Adipocyte (in vitro differentiated cells): ENCODE measurements at regions not wholly inside any gene's neighbourhood (a gene's known extent, or its start where the extent isn't known, plus 50 kb on each side); places are given as distances from the start of the nearest gene placed in this dataset.

Source experiments
- DNase-seq: peaks from one replicate; pipeline ENCODE4 v3.0.0-alpha.2; 2015; ENCODE audit warnings: low read depth
- H3K27me3 ChIP-seq: replicated peaks from 2 replicates; pipeline ENCODE4 v1.7.0; 2013; ENCODE audit warnings: mild to moderate bottlenecking, low read length, moderate library complexity; ENCODE audit not compliant: control insufficient read depth, insufficient read depth
- H3K36me3 ChIP-seq: 2 replicates; pipeline ENCODE4 v1.7.0; 2013; ENCODE audit warnings: low read length, mild to moderate bottlenecking, moderate library complexity; ENCODE audit not compliant: control insufficient read depth, insufficient read depth, severe bottlenecking
- H3K4me1 ChIP-seq: 2 replicates; pipeline ENCODE4 v1.7.0; 2013; ENCODE audit warnings: mild to moderate bottlenecking, low read length, moderate library complexity; ENCODE audit not compliant: control insufficient read depth, insufficient read depth
- H3K4me3 ChIP-seq: 2 replicates; pipeline ENCODE4 v1.7.0; 2013; ENCODE audit warnings: mild to moderate bottlenecking, low read length, moderate library complexity
- H3K9ac ChIP-seq: 2 replicates; pipeline ENCODE4 v1.7.0; 2013; ENCODE audit warnings: mild to moderate bottlenecking, low read length, moderate library complexity
- H3K9me3 ChIP-seq: 2 replicates; pipeline ENCODE4 v1.7.0; 2013; ENCODE audit warnings: mild to moderate bottlenecking, low read length, moderate library complexity; ENCODE audit not compliant: control insufficient read depth

GRCh38 chr10:4543938-4544533, 282.0 kb upstream of the AKR1E2 start:
- peaks cover 34% of the 10 kb centered on the region for H3K4me1 ChIP-seq
- no peak for DNase-seq
- H3K9ac ChIP-seq, result peak overlapping the region; percentile 41
- no peaks in the 10 kb centered on the region for H3K36me3 ChIP-seq
- H3K9me3 ChIP-seq, result no peaks in the 10 kb centered on the region
- no peaks in the 10 kb centered on the region for H3K27me3 ChIP-seq
- H3K4me3 ChIP-seq, result peak overlapping the region; percentile 62

- Histone ChIP-seq H3K36me3 (no peaks in the 10 kb centered on the region), H3K4me3 (no peak overlapping the region), H3K27me3 (no peaks in the 10 kb centered on the region), H3K9ac (peak overlapping the region; percentile 54), H3K4me1 (peaks cover 34% of the 10 kb centered on the region), H3K9me3 (peaks cover 4% of the 10 kb centered on the region)
- peak; percentile 68 for DNase-seq
Observed at GRCh38 chr10:4541292-4541691, 284.7 kb upstream of the AKR1E2 start.

DNA sequence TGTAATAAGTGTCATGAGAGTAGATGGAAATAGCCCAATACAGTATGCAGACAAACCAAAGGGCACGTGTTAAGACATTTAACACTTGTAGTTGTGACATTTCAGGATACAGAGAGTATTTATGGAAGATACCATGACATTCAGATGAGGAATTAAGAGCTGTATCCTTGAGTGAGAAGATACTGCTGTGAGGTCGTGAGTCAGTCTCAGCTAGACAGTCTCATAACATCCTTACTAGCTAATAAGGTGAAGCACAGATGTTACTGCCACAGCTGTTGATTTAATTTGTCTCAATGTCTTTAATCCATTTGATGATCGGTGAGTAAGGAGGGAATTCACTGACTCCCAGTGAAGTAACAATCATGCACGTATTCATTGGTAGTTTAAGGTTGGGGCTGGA, 288.0 kb upstream of the AKR1E2 start:
- Histone ChIP-seq H3K9ac (no peak overlapping the region), H3K9me3 (peaks cover 4% of the 10 kb centered on the region), H3K4me3 (no peak overlapping the region), H3K4me1 (peaks cover 32% of the 10 kb centered on the region), H3K27me3 (no peaks in the 10 kb centered on the region), H3K36me3 (no peaks in the 10 kb centered on the region)
- no peak for DNase-seq

GRCh38 chr10:4535521-4535920, 290.5 kb upstream of the AKR1E2 start:
- no peak for DNase-seq
- Histone ChIP-seq H3K9me3 (peaks cover 4% of the 10 kb centered on the region), H3K4me3 (no peak overlapping the region), H3K36me3 (no peaks in the 10 kb centered on the region), H3K9ac (no peak overlapping the region), H3K27me3 (no peaks in the 10 kb centered on the region), H3K4me1 (peaks cover 33% of the 10 kb centered on the region)

DNA sequence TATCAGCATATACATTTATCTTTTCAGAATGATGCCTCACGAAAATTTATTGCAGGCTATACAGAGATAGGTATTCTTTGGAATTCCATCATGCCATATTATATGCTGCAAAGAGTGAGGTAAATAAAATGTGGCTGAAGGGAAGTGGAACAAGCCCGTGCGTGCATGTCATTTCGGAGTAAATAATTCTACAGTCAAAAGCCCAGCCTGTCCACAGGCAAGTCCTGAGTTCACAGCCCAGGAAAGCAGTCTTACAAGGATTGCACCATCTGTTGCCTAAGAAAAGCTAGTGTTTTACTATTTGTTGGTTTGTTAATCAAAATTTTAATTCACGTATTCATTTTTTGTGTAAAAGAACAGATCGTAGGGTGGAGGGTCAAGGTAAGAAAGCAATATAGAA, 292.4 kb upstream of the AKR1E2 start:
- Histone ChIP-seq H3K27me3 (no peaks in the 10 kb centered on the region), H3K4me3 (peak overlapping the region; percentile 73), H3K9ac (peak overlapping the region; percentile 87), H3K9me3 (peaks cover 4% of the 10 kb centered on the region), H3K36me3 (no peaks in the 10 kb centered on the region), H3K4me1 (peaks cover 30% of the 10 kb centered on the region)
- DNase-seq, result peak; percentile 38

GRCh38 chr10:4532976-4533375, 293.0 kb upstream of the AKR1E2 start:
- Histone ChIP-seq H3K4me3 (peak overlapping the region; percentile 73), H3K36me3 (no peaks in the 10 kb centered on the region), H3K9me3 (peaks cover 4% of the 10 kb centered on the region), H3K27me3 (no peaks in the 10 kb centered on the region), H3K4me1 (peaks cover 35% of the 10 kb centered on the region), H3K9ac (peak overlapping the region; percentile 87)
- DNase-seq, result peak; percentile 55

- no peaks in the 10 kb centered on the region for H3K36me3 ChIP-seq
- peak overlapping the region; percentile 73 for H3K4me3 ChIP-seq
- H3K9me3 ChIP-seq, result peaks cover under 1% of the 10 kb centered on the region
- DNase-seq, result peak; percentile 85
- H3K27me3 ChIP-seq, result no peaks in the 10 kb centered on the region
- H3K4me1 ChIP-seq, result peaks cover 40% of the 10 kb centered on the region
- H3K9ac ChIP-seq, result peak overlapping the region; percentile 87
Observed at GRCh38 chr10:4532467-4532866, 293.5 kb upstream of the AKR1E2 start.

DNA sequence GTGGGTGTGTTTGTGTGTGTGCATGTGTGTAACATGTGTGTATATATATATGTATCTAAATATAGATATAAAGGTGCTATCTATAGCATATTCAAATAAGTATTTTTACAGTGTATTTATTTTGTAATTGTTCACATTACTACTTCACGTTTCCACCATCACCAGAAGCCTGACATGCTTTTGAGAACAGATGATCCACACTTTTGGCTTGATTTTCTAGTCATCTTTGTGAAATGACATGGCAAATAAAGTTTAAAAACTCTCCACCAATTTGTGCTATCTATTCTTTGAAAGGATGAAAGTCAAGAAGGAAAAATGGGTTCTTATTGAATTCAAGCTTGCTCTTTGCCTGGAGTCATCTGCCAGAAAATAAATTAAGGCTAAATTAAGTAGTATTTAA, 294.0 kb upstream of the AKR1E2 start:
- Histone ChIP-seq H3K36me3 (no peaks in the 10 kb centered on the region), H3K9ac (peak overlapping the region; percentile 87), H3K4me1 (peaks cover 44% of the 10 kb centered on the region), H3K9me3 (no peaks in the 10 kb centered on the region), H3K4me3 (no peak overlapping the region), H3K27me3 (no peaks in the 10 kb centered on the region)
- DNase-seq, result peak; percentile 8

GRCh38 chr10:4529266-4529665, 296.7 kb upstream of the AKR1E2 start:
- Histone ChIP-seq H3K4me1 (peaks cover 62% of the 10 kb centered on the region), H3K4me3 (no peak overlapping the region), H3K9me3 (no peaks in the 10 kb centered on the region), H3K27me3 (no peaks in the 10 kb centered on the region), H3K36me3 (no peaks in the 10 kb centered on the region), H3K9ac (no peak overlapping the region)
- no peak for DNase-seq

GRCh38 chr10:4527281-4527970, 298.6 kb upstream of the AKR1E2 start:
- Histone ChIP-seq H3K9me3 (no peaks in the 10 kb centered on the region), H3K9ac (peak overlapping the region; percentile 79), H3K36me3 (no peaks in the 10 kb centered on the region), H3K4me1 (peaks cover 45% of the 10 kb centered on the region), H3K27me3 (no peaks in the 10 kb centered on the region), H3K4me3 (peak overlapping the region; percentile 38)
- DNase-seq, result peak; percentile 25

- Histone ChIP-seq H3K27me3 (no peaks in the 10 kb centered on the region), H3K9me3 (no peaks in the 10 kb centered on the region), H3K36me3 (no peaks in the 10 kb centered on the region), H3K4me1 (peaks cover 34% of the 10 kb centered on the region), H3K9ac (peak overlapping the region; percentile 79), H3K4me3 (peak overlapping the region; percentile 49)
- DNase-seq, result no peak
Observed at GRCh38 chr10:4526311-4526731, 299.7 kb upstream of the AKR1E2 start.
